Retinal pigment epithelial cell (primary cell): ENCODE measurements at regions not wholly inside any gene's neighbourhood (a gene's known extent, or its start where the extent isn't known, plus 50 kb on each side); places are given as distances from the start of the nearest gene placed in this dataset.

Source experiments
- DNase-seq: peaks from one replicate; pipeline ENCODE4 v3.0.0-alpha.2; 2010; ENCODE audit warnings: low read depth
- H3K4me3 ChIP-seq: 2 replicates; pipeline ENCODE4 v1.5.1; 2011; ENCODE audit warnings: mild to moderate bottlenecking, low read length, control low read depth, moderate library complexity
- CTCF ChIP-seq: conservative IDR thresholded peaks from 2 replicates; pipeline ENCODE4 v1.5.1; 2011; ENCODE audit warnings: low read depth, low read length, control low read depth, inconsistent platforms

DNA sequence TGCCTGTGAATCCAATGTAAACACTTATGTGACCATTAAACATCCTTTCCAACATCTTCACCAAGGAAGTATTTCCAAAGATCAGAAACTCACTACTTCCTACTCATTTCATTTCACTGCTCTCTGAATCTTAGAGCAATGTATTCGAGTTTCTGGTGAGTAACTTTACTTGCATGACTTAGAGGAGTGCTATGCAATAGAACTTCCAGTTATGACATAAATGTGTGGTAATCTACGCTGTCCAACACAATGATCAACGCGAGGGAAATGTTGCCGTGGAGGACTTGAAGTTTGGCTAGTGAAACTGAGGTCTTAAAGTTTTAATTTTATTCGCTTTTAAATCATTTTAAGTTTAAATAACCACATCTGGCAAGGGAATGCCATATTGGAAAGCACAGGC, 1326.3 kb downstream of the XPNPEP1 start:
- no peak for TF ChIP-seq CTCF
- no peak for DNase-seq
- H3K4me3 ChIP-seq: no peak overlapping the region

DNA sequence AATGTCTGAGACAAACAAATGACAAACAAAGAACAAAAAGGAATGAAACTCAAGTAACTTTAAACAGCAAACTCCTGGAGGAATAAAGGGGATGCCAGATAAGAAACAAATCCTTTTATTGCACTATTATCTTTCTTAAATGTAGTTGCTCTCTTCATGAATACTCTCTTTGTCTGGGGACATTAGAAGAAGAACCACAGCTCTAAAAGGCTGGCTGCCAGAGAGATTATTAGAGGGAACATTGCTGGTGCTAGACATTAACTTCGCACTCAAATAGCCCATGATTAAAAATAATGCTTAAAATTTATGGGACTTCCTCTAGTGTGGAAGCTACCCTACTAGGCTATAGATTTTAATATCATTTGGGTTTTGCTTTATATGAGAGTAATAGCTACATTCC, 1330.4 kb downstream of the XPNPEP1 start:
- H3K4me3 ChIP-seq: no peak overlapping the region
- DNase-seq: no peak
- no peak for TF ChIP-seq CTCF

- DNase-seq: no peak
- no peak for TF ChIP-seq CTCF
These were observed 1331.9 kb downstream of the XPNPEP1 start for GRCh38 chr10:108591417-108591816.

DNA sequence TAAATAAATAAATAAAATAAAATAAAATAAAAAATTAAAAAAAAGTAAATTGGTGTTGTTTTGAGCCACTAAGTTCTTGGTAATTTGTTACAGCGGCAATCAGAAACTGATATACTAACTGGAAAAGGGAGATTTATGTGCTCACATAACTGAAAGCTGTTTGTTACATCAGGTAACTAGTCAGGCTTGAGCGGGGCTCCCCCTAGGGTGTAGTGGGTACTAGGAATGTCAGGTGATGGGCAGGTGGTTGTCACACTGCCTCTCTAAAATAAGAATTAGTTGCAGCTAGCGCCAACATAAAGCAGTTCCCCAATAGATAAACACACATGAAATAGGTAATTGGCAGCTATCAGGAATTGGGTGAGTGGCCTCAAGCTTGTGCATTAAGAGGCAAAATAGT, 1336.9 kb downstream of the XPNPEP1 start:
- no peak overlapping the region for H3K4me3 ChIP-seq
- no peak for DNase-seq
- TF ChIP-seq CTCF: no peak

More at GRCh38 chr10:108591417-108591816, 1331.9 kb downstream of the XPNPEP1 start:
- no peak overlapping the region for H3K4me3 ChIP-seq

DNA sequence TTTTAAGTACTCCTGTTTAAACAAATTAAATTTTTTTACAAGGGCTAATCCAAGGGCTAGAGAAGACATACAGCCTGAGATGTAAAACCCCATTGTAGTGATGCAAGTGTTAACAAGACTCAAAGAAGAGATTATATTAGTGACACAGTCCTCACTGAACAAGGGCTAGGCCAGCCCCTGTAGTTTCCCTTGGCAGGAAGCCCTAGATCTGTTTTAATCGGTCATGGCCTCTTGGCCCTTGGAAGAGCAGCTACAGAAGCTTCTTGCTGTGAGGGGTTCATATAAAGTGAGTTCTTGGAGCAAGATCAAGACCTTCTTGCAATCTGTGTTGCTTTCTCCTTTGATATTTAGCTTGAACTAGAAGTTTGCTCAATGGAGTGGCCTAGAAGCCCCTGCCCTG, 1339.4 kb downstream of the XPNPEP1 start:
- no peak for TF ChIP-seq CTCF
- H3K4me3 ChIP-seq: no peak overlapping the region
- no peak for DNase-seq

DNA sequence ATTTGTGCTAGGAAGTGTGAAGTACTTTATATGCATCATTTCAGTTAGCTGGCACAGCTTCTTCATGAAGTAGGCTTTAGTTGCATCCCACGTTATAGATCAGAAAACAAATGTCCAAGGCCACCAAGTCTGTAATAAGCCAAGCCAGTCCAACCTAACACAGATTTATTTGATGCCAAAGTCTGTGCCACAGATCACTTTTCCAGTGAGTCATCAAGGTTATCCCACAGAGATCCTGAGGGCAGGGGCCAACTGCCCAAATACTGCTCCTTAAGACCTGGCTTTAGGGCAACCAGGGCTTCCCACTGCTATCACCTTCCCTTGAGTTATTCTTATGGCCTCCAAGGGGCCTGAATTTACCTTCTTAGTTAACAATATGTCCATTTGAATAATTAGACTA, 1340.4 kb downstream of the XPNPEP1 start:
- no peak for TF ChIP-seq CTCF
- no peak for DNase-seq
- H3K4me3 ChIP-seq: no peak overlapping the region

DNA sequence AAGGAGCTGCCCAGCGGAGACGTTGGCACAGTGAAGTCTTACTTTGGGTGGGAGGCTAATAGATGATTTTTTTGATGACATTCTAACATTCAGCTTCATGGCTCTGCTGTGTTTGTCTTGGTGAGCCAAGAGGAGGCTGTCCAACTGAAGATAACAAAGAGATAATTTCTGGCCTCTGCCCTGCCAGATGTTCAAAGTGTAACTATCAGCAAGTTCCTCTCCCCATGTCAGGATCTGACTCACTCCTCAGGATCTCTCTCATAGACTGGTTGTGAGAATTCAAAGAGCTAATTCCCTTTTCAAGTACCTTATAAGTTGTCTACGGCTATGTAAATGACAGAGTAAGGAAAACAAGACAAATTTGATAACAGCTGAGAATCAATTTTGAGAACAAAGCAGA, 1340.9 kb downstream of the XPNPEP1 start:
- H3K4me3 ChIP-seq: no peak overlapping the region
- no peak for DNase-seq

More for the DNA sequence above, 1340.9 kb downstream of the XPNPEP1 start:
- TF ChIP-seq CTCF: no peak
